GM06990 (cell line): ENCODE measurements at regions not wholly inside any gene's neighbourhood (a gene's known extent, or its start where the extent isn't known, plus 50 kb on each side); places are given as distances from the start of the nearest gene placed in this dataset.
"Not testable (repeated sequence)": the region's sequence is repeated elsewhere in the genome, so short reads cannot be mapped to it uniquely, and the experiment has no call there.

Experiments
- DNase-seq: peaks from one replicate; pipeline ENCODE4 v3.0.0-alpha.2; 2011; ENCODE audit not compliant: insufficient read length; ENCODE audit errors: extremely low read depth
- H3K27me3 ChIP-seq: replicated peaks from 2 replicates; pipeline ENCODE4 v1.6.0; 2011; ENCODE audit warnings: low read length; ENCODE audit not compliant: control insufficient read depth, insufficient read depth
- H3K36me3 ChIP-seq: 2 replicates; pipeline ENCODE4 v1.5.1; 2011; ENCODE audit warnings: low read length; ENCODE audit not compliant: control insufficient read depth, insufficient read depth
- H3K4me3 ChIP-seq: replicated peaks from 2 replicates; pipeline ENCODE4 v1.5.1; 2011; ENCODE audit warnings: low read depth, mild to moderate bottlenecking, control low read depth, low read length
- TF ChIP-seq, protein P1 (sequence below): IDR thresholded peaks from 2 replicates; pipeline ENCODE4 v1.5.1; 2011; ENCODE audit warnings: low read length, control low read depth, mild to moderate bottlenecking, inconsistent platforms; ENCODE audit not compliant: insufficient read depth, poor library complexity, severe bottlenecking

DNA sequence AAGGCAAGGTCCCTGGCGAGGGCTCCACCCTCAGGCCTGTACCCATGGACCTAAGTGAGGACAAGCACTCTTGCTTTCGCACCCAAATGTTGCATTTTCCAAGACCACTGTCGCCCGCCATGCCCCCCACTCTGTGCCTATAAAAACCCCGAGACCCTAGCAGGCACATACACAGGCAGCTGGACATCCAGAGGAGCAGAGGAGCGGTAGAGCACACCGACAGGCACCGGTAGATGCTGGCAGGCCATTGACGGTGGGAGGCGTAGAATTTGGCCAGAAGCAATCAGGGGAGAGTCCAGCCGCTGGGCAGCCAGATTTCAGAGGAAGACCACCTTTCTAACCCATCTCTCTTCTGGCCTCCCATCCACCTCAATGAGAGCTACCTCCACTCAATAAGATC, 715.2 kb upstream of the AADAT start:
- Histone ChIP-seq H3K4me3 (no peak overlapping the region), H3K27me3 (no peaks in the 10 kb centered on the region), H3K36me3 (no peaks in the 10 kb centered on the region)
- TF ChIP-seq, protein P1, sequence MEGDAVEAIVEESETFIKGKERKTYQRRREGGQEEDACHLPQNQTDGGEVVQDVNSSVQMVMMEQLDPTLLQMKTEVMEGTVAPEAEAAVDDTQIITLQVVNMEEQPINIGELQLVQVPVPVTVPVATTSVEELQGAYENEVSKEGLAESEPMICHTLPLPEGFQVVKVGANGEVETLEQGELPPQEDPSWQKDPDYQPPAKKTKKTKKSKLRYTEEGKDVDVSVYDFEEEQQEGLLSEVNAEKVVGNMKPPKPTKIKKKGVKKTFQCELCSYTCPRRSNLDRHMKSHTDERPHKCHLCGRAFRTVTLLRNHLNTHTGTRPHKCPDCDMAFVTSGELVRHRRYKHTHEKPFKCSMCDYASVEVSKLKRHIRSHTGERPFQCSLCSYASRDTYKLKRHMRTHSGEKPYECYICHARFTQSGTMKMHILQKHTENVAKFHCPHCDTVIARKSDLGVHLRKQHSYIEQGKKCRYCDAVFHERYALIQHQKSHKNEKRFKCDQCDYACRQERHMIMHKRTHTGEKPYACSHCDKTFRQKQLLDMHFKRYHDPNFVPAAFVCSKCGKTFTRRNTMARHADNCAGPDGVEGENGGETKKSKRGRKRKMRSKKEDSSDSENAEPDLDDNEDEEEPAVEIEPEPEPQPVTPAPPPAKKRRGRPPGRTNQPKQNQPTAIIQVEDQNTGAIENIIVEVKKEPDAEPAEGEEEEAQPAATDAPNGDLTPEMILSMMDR, result no peak
- no peak for DNase-seq

DNA sequence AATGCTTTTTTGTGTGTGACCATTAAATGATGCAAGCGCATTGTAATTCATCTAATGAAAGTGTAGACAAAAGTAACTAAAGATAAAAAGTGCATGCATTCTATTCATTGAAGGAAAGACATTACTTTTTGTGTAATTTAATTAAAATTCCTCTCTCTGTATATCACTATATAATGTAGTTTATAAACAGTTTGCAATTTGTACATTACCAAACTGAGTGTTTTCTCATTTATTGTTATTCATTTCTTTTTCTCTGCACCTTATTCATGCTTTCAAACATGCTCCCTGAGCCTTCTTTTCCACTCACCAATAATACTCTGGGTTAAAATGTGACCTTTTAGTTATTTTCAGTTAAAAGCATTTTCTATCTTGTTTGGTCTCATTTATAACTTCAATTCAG, 713.7 kb upstream of the AADAT start:
- no peaks in the 10 kb centered on the region for H3K36me3 ChIP-seq
- H3K4me3 ChIP-seq, result no peak overlapping the region
- no peaks in the 10 kb centered on the region for H3K27me3 ChIP-seq
- DNase-seq, result no peak
- TF ChIP-seq, protein P1, result no peak

DNA sequence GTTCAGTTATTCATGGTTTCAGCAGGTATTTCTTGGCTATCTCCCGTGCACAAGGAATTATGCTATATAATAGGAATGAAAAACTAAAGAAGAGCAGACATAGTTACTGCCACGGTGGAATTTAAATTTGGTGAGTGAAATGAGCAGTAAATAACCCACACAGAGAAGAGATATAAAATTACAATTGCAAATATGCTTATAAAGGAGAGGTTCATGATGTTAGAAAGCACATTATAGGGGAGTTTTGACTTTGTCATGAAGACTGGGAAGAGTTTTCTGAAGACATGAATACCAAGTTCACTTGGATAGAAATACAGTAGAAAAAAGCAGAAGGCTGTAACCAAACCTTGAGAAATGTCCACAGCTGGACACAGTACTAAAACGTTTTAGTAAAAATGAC, 712.0 kb upstream of the AADAT start:
- H3K36me3 ChIP-seq, result no peaks in the 10 kb centered on the region
- DNase-seq, result no peak
- TF ChIP-seq, protein P1, result no peak

DNA sequence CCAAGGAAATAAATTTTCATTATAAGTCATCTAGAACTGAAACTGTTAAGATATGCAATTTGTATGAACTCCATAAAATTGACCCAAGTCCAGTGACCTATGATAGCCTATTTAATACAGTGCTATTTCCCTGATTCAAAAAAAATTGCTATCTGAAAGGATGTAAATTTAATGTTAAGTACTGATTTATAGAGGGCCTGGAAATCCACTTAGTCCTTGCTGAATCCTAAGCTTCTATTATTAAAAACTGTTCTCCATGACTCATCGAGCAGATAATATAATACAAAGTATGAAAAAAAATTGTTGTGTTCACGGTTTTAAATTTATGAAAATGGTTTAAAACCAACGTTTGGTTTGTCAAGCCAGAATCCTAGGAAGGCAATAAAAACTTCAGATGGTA, 704.8 kb upstream of the AADAT start:
- H3K27me3 ChIP-seq, result no peaks in the 10 kb centered on the region
- TF ChIP-seq, protein P1, result no peak
- no peak for DNase-seq
- no peaks in the 10 kb centered on the region for H3K36me3 ChIP-seq
- H3K4me3 ChIP-seq, result no peak overlapping the region

More for the DNA sequence above, 712.0 kb upstream of the AADAT start:
- Histone ChIP-seq H3K27me3 (no peaks in the 10 kb centered on the region), H3K4me3 (no peak overlapping the region)

GRCh38 chr4:170788540-170789051, 698.8 kb upstream of the AADAT start:
- H3K4me3 ChIP-seq, DNase-seq, H3K36me3 ChIP-seq, H3K27me3 ChIP-seq: not testable (repeated sequence)

DNA sequence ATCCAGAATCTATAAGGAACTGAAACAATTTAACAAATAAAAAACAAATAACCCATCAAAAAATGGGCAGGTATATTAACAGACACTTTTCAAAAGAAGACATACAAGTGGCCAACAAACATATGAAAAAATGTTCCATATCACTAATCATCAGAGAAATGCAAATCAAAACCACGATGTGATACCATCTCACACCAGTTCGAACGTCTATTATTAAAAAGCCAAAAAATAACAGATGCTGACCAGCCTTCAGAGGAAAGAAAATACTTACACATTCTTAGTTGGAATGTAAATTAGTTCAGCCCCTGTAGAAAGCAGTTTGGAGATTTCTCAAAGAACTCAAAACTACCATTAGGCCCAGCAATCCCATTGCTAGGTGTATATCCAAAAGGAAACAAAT, 687.9 kb upstream of the AADAT start:
- Histone ChIP-seq H3K36me3 (no peaks in the 10 kb centered on the region), H3K27me3 (no peaks in the 10 kb centered on the region), H3K4me3 (no peak overlapping the region)
- TF ChIP-seq, protein P1, result no peak
- DNase-seq, result no peak
